ENCODE measurements at regions not wholly inside any gene's neighbourhood (a gene's known extent, or its start where the extent isn't known, plus 50 kb on each side); places are given as distances from the start of the nearest gene placed in this dataset.
"Not testable (repeated sequence)": the region's sequence is repeated elsewhere in the genome, so short reads cannot be mapped to it uniquely, and the experiment has no call there.

- peaks cover 0 to 2% (median 0%) of the 10 kb centered on the region in 3 donors for H3K27me3 Mint-ChIP-seq (ENCODE audit: low read depth in 3 of 3)
- 100% methylated on average over 1 of the region's 12 CpGs for WGBS (ENCODE audit: insufficient coverage)
- no peaks in the 10 kb centered on the region for H3K36me3 ChIP-seq (replicated peaks in 1 of 2; ENCODE audit: control insufficient read depth in 1 of 2, insufficient read depth in 2 of 2, low read length in 2 of 2)
- DNase-seq = no peak
- no peak overlapping the region for H2AFZ ChIP-seq (ENCODE audit: insufficient read depth, low read depth, low read length, poor library complexity, severe bottlenecking)
- H3K9ac ChIP-seq (ENCODE audit: insufficient read depth, low read length, poor library complexity, severe bottlenecking) = no peak overlapping the region
- peaks cover 53 to 69% of the 10 kb centered on the region in 2 donors for H3K4me1 ChIP-seq (ENCODE audit: control insufficient read depth in 1 of 2, insufficient read depth in 2 of 2, low read length in 2 of 2)
- intact Hi-C loops (cut with micrococcal nuclease) = loop anchor here in 1 of 2 donors (5.0 kb wide), 2 partner anchors 36 to 96 kb away; partner anchors contain the start of gene MAP3K8
- peak overlapping the region in 5 of 7 donors; percentile 61 to 98 (median 82) for H3K27ac Mint-ChIP-seq
- H3K27me3 ChIP-seq (ENCODE audit: control insufficient read depth in 2 of 2, insufficient read depth in 2 of 2, low read length in 2 of 2) = no peaks in the 10 kb centered on the region
- no peaks in the 10 kb centered on the region for H3K79me2 ChIP-seq (ENCODE audit: insufficient read depth, low read length)
- H3K4me2 ChIP-seq (replicated peaks; ENCODE audit: extremely low read depth, low read length, poor library complexity, severe bottlenecking) = no peak overlapping the region
- H3K4me1 Mint-ChIP-seq = peaks cover 62% of the 10 kb centered on the region
- peaks cover 0 to 2% (median 0%) of the 10 kb centered on the region in 7 donors for H3K9me3 Mint-ChIP-seq
- peak overlapping the region in 1 of 2 donors; percentile 99 for H3K27ac ChIP-seq (ENCODE audit: low read depth in 1 of 2, low read length in 2 of 2)
- no peaks in the 10 kb centered on the region for H3K9me3 ChIP-seq (replicated peaks in 1 of 2; ENCODE audit: control insufficient read depth in 1 of 2, insufficient read depth in 1 of 2, low read length in 2 of 2)
- no peak for TF ChIP-seq CTCF (IDR thresholded peaks at IDR 0.05)
- H3K4me3 Mint-ChIP-seq = no peak overlapping the region
- H3K4me3 ChIP-seq (replicated peaks in 1 of 3; ENCODE audit: low read depth in 2 of 3, low read length in 3 of 3) = no peak overlapping the region
- no peaks in the 10 kb centered on the region for H4K20me1 ChIP-seq (ENCODE audit: insufficient read depth, low read length)
- H3K36me3 Mint-ChIP-seq = no peaks in the 10 kb centered on the region
Measured at GRCh38 chr10:30527623-30528428, 93.8 kb downstream of the MAP3K8 start.

- peaks cover 9 to 24% of the 10 kb centered on the region in 2 donors for H3K4me1 ChIP-seq (ENCODE audit: control insufficient read depth in 1 of 2, insufficient read depth in 2 of 2, low read length in 2 of 2)
- H3K9ac ChIP-seq (ENCODE audit: insufficient read depth, low read length, poor library complexity, severe bottlenecking); H3K27me3 ChIP-seq (ENCODE audit: control insufficient read depth in 2 of 2, insufficient read depth in 2 of 2, low read length in 2 of 2); H3K9me3 Mint-ChIP-seq; intact Hi-C loops (cut with micrococcal nuclease); H3K4me3 Mint-ChIP-seq; H3K9me3 ChIP-seq (replicated peaks in 1 of 2; ENCODE audit: control insufficient read depth in 1 of 2, insufficient read depth in 1 of 2, low read length in 2 of 2); H3K36me3 ChIP-seq (replicated peaks in 1 of 2; ENCODE audit: control insufficient read depth in 1 of 2, insufficient read depth in 2 of 2, low read length in 2 of 2); H4K20me1 ChIP-seq (ENCODE audit: insufficient read depth, low read length); H3K27me3 Mint-ChIP-seq (ENCODE audit: low read depth in 3 of 3); H3K79me2 ChIP-seq (ENCODE audit: insufficient read depth, low read length); H3K27ac ChIP-seq (ENCODE audit: low read depth in 1 of 2, low read length in 2 of 2); H3K36me3 Mint-ChIP-seq; H2AFZ ChIP-seq (ENCODE audit: insufficient read depth, low read depth, low read length, poor library complexity, severe bottlenecking); H3K4me3 ChIP-seq (replicated peaks in 1 of 3; ENCODE audit: low read depth in 2 of 3, low read length in 3 of 3); DNase-seq; H3K4me2 ChIP-seq (replicated peaks; ENCODE audit: extremely low read depth, low read length, poor library complexity, severe bottlenecking): not testable (repeated sequence)
- H3K4me1 Mint-ChIP-seq = peaks cover 27% of the 10 kb centered on the region
- H3K27ac Mint-ChIP-seq = peak overlapping the region in 4 of 7 donors; percentile 41 to 78 (median 62)
- 60% methylated on average over 1 of the region's 8 CpGs for WGBS (ENCODE audit: insufficient coverage)
Measured at GRCh38 chr10:30522661-30523078, 88.7 kb downstream of the MAP3K8 start.
